ENCODE measurements at regions not wholly inside any gene's neighbourhood (a gene's known extent, or its start where the extent isn't known, plus 50 kb on each side); places are given as distances from the start of the nearest gene placed in this dataset.

DNA sequence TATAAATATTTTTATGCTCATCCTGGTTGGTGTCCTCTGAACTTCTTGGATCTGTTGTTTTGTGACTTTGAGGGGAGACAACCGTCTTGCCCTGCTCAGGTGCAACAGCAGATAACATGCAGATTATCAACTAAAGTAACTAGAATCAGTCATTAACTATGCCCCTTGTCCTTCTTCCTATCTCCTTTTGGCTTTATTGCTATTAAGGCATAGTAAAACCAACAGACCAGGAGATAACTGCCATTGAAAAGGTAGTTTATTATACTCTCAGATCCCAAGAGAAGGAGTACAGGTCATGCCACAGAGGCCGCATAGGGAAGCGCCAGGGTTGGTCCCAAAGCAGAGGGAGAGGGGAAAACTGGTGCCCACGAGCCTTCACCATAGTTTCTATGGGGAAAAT is 418.2 kb downstream of the GJA1 start:
- TF ChIP-seq YY1 (IDR thresholded peaks at IDR 0.05; ENCODE audit: low read depth), result no peak
- no peak for TF ChIP-seq RAD21 (IDR thresholded peaks at IDR 0.05; ENCODE audit: low read depth)
- no peak for TF ChIP-seq NFIC (IDR thresholded peaks at IDR 0.05)
- TF ChIP-seq TCF12 (IDR thresholded peaks at IDR 0.05; ENCODE audit: low read depth), result no peak
- TF ChIP-seq CEBPB (IDR thresholded peaks at IDR 0.05), result no peak
- TF ChIP-seq, protein P1, sequence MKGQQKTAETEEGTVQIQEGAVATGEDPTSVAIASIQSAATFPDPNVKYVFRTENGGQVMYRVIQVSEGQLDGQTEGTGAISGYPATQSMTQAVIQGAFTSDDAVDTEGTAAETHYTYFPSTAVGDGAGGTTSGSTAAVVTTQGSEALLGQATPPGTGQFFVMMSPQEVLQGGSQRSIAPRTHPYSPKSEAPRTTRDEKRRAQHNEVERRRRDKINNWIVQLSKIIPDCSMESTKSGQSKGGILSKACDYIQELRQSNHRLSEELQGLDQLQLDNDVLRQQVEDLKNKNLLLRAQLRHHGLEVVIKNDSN (IDR thresholded peaks at IDR 0.05), result no peak
- TF ChIP-seq, protein P2, sequence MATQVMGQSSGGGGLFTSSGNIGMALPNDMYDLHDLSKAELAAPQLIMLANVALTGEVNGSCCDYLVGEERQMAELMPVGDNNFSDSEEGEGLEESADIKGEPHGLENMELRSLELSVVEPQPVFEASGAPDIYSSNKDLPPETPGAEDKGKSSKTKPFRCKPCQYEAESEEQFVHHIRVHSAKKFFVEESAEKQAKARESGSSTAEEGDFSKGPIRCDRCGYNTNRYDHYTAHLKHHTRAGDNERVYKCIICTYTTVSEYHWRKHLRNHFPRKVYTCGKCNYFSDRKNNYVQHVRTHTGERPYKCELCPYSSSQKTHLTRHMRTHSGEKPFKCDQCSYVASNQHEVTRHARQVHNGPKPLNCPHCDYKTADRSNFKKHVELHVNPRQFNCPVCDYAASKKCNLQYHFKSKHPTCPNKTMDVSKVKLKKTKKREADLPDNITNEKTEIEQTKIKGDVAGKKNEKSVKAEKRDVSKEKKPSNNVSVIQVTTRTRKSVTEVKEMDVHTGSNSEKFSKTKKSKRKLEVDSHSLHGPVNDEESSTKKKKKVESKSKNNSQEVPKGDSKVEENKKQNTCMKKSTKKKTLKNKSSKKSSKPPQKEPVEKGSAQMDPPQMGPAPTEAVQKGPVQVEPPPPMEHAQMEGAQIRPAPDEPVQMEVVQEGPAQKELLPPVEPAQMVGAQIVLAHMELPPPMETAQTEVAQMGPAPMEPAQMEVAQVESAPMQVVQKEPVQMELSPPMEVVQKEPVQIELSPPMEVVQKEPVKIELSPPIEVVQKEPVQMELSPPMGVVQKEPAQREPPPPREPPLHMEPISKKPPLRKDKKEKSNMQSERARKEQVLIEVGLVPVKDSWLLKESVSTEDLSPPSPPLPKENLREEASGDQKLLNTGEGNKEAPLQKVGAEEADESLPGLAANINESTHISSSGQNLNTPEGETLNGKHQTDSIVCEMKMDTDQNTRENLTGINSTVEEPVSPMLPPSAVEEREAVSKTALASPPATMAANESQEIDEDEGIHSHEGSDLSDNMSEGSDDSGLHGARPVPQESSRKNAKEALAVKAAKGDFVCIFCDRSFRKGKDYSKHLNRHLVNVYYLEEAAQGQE (IDR thresholded peaks at IDR 0.05; ENCODE audit: low read depth), result no peak
- TF ChIP-seq CREB1 (IDR thresholded peaks at IDR 0.05; ENCODE audit: low read depth), result no peak
- no peak for TF ChIP-seq ZBTB7A (IDR thresholded peaks at IDR 0.05; ENCODE audit: low read depth)
- TF ChIP-seq, protein P3, sequence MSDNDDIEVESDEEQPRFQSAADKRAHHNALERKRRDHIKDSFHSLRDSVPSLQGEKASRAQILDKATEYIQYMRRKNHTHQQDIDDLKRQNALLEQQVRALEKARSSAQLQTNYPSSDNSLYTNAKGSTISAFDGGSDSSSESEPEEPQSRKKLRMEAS (IDR thresholded peaks at IDR 0.05), result no peak
- no peak for TF ChIP-seq FOXM1 (IDR thresholded peaks at IDR 0.05; ENCODE audit: borderline replicate concordance, low read depth)
- TF ChIP-seq TAF1 (IDR thresholded peaks at IDR 0.05; ENCODE audit: low read depth), result no peak
- no peak for TF ChIP-seq EP300 (IDR thresholded peaks at IDR 0.05; ENCODE audit: borderline replicate concordance)
- no peak for TF ChIP-seq TEAD4 (IDR thresholded peaks at IDR 0.05)

Measured in Ishikawa (cell line).